ENCODE measurements at regions not wholly inside any gene's neighbourhood (a gene's known extent, or its start where the extent isn't known, plus 50 kb on each side); places are given as distances from the start of the nearest gene placed in this dataset.

DNA sequence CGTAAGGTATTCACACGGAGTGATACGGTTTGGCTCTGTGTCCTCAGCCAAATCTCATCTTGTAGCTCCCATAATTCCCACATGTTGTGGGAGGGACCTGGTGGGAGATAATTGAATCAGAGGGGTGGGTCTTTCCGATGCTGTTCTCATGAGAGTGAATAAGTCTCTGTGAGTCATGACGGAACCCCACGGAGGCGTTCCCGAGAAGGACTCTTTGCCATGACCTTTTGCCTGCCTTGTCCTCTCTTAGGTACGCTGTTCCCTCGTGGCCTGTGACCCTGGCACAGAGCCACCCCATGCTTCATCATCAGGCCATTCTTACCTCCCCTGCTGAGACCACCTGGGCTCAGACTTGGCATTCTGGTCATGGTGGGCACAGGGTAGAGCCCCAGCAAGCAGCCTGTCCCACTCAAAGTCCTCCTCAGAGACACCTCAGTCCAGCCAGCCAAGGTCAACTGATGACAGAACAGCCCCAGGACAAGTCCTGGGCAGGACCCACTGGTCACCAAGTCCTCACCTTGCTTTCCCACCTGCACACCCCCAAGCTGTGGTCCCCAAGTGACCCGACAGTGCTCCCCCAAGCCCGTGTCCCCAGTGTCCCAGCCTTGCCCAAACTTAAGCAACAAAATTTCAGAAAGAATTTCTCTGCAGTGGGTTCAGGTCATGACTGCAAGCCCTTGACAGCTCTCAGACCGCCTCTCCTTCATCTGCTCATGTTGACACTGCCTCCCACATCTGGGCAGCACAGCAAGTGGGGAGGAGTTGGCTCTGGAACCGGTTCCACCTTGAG is 158.4 kb downstream of the ACTL8 start:
- TF ChIP-seq, protein P1, sequence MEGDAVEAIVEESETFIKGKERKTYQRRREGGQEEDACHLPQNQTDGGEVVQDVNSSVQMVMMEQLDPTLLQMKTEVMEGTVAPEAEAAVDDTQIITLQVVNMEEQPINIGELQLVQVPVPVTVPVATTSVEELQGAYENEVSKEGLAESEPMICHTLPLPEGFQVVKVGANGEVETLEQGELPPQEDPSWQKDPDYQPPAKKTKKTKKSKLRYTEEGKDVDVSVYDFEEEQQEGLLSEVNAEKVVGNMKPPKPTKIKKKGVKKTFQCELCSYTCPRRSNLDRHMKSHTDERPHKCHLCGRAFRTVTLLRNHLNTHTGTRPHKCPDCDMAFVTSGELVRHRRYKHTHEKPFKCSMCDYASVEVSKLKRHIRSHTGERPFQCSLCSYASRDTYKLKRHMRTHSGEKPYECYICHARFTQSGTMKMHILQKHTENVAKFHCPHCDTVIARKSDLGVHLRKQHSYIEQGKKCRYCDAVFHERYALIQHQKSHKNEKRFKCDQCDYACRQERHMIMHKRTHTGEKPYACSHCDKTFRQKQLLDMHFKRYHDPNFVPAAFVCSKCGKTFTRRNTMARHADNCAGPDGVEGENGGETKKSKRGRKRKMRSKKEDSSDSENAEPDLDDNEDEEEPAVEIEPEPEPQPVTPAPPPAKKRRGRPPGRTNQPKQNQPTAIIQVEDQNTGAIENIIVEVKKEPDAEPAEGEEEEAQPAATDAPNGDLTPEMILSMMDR (IDR thresholded peaks at IDR 0.05): no peak
- no peak for TF ChIP-seq EZH2 (IDR thresholded peaks at IDR 0.05; ENCODE audit: borderline replicate concordance, insufficient read depth, low read depth, low read length, poor library complexity, severe bottlenecking)
